Stomach (tissue), 4 donors: ENCODE measurements at regions not wholly inside any gene's neighbourhood (a gene's known extent, or its start where the extent isn't known, plus 50 kb on each side); places are given as distances from the start of the nearest gene placed in this dataset.

Experiments
- CTCF ChIP-seq, 7 experiments: fragments of 450-650 bp in 4 of 7; fragments of 200-600 bp in 3 of 7; sonication (generic) in 3 of 7; IDR thresholded peaks; one replicate each; pipeline ENCODE4 v1.5.1; 2016 to 2019; ENCODE audit warnings: antibody characterized with exemption in 7 of 7, control low read depth in 2 of 7, mild to moderate bottlenecking in 1 of 7
- EP300 ChIP-seq: sonication (generic); formaldehyde crosslinking; IDR thresholded peaks from one replicate; pipeline ENCODE4 v1.6.1; 2017; ENCODE audit warnings: antibody characterized with exemption
- POLR2A ChIP-seq, 4 donors: fragments of 450-650 bp; IDR thresholded peaks; one replicate each; pipeline ENCODE4 v1.6.1; 2016; ENCODE audit warnings: antibody characterized with exemption in 4 of 4, control low read depth in 2 of 4, mild to moderate bottlenecking in 1 of 4, moderate library complexity in 1 of 4

GRCh38 chr11:70876685-70877084 lies 375.7 kb downstream of the SHANK2 start:
- TF ChIP-seq CTCF (IDR thresholded peaks at IDR 0.05) (no peak), EP300 (no peak), POLR2A (IDR thresholded peaks at IDR 0.05) (no peak)
